SK-N-SH treated with all-trans-retinoic acid at 6 μM for 48 hours (cell line): ENCODE measurements at regions not wholly inside any gene's neighbourhood (a gene's known extent, or its start where the extent isn't known, plus 50 kb on each side); places are given as distances from the start of the nearest gene placed in this dataset.

Source experiments
- ESRRG ChIP-seq: fragments of 250-450 bp; sonication (Bioruptor Pico); IDR thresholded peaks from 2 replicates; pipeline ENCODE4 v1.6.1; 2021; ENCODE audit warnings: mild to moderate bottlenecking
- GLIS3 ChIP-seq: fragments of 250-450 bp; sonication (Bioruptor Pico); IDR thresholded peaks from 2 replicates; pipeline ENCODE4 v1.5.0; 2020; ENCODE audit warnings: mild to moderate bottlenecking, moderate library complexity
- ISL1 ChIP-seq: fragments of 250-450 bp; sonication (Bioruptor Pico); IDR thresholded peaks from 2 replicates; pipeline ENCODE4 v2.1.2; 2022; ENCODE audit warnings: mild to moderate bottlenecking, moderate library complexity
- PATZ1 ChIP-seq: fragments of 250-450 bp; sonication (Bioruptor Pico); IDR thresholded peaks from 2 replicates; pipeline ENCODE4 v1.8.0; 2020; ENCODE audit warnings: mild to moderate bottlenecking, moderate library complexity, borderline replicate concordance
- PPARA ChIP-seq: fragments of 250-450 bp; sonication (Bioruptor Pico); IDR thresholded peaks from 2 replicates; pipeline ENCODE4 v1.5.0; 2020; ENCODE audit warnings: mild to moderate bottlenecking, borderline replicate concordance
- RARB ChIP-seq: fragments of 250-450 bp; sonication (Bioruptor Pico); IDR thresholded peaks from 2 replicates; pipeline ENCODE4 v1.8.0; 2021; ENCODE audit warnings: mild to moderate bottlenecking, moderate library complexity
- SNAI2 ChIP-seq: fragments of 250-450 bp; sonication (Bioruptor Pico); IDR thresholded peaks from 2 replicates; pipeline ENCODE4 v1.5.0; 2020; ENCODE audit warnings: mild to moderate bottlenecking, moderate library complexity
- TCF4 ChIP-seq: fragments of 250-450 bp; sonication (Bioruptor Pico); IDR thresholded peaks from 2 replicates; pipeline ENCODE4 v1.8.0; 2021; ENCODE audit warnings: mild to moderate bottlenecking, moderate library complexity, borderline replicate concordance
- TSHZ2 ChIP-seq: fragments of 250-450 bp; sonication (Bioruptor Pico); IDR thresholded peaks from 2 replicates; pipeline ENCODE4 v1.5.0; 2020; ENCODE audit warnings: mild to moderate bottlenecking, moderate library complexity
- ZC3H10 ChIP-seq: fragments of 250-450 bp; sonication (Bioruptor Pico); IDR thresholded peaks from 2 replicates; pipeline ENCODE4 v1.5.1; 2021; ENCODE audit warnings: mild to moderate bottlenecking, moderate library complexity
- ZFP30 ChIP-seq: fragments of 450-650 bp; formaldehyde crosslinking; IDR thresholded peaks from 2 replicates; pipeline ENCODE4 v1.5.0; 2022; ENCODE audit warnings: mild to moderate bottlenecking, moderate library complexity
- TF ChIP-seq, protein P1 (sequence below): fragments of 250-450 bp; sonication (Bioruptor Pico); IDR thresholded peaks from 2 replicates; pipeline ENCODE4 v1.8.0; 2021; ENCODE audit warnings: low read depth, mild to moderate bottlenecking, moderate library complexity, borderline replicate concordance

DNA sequence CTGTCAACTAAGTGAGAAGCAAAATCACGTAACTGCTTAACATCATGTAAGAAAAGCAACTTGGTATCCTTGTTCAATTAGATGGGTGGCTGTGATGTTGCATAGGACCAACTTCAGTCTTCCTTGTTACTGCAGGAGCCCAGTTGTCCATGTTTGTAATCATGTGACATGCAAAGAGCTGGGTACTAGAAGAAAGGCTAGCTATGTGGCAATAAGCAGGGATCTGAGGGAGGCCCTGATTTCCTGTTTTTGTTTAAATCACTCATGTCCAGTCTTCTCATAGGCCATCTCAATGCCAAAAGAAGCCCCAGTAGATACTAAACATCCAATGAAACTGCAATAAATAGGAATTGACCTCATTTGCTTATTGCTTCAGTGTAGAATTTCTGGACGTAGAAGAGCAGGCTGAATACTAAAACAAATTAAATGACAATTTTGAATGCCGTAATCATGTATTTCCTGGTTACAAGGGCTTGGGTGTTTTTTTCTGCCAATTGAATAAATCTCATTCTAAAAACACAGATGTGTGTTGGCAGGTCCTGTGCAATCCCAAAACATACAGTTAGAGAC is 140.8 kb upstream of the ARHGAP20 start:
- TF ChIP-seq ZFP30 (CRISPR knock-in tag) (no peak), PATZ1 (CRISPR knock-in tag) (no peak), RARB (CRISPR knock-in tag) (no peak), TSHZ2 (CRISPR knock-in tag) (no peak), TCF4 (CRISPR knock-in tag) (no peak), SNAI2 (CRISPR knock-in tag) (no peak), GLIS3 (CRISPR knock-in tag) (no peak), ISL1 (CRISPR knock-in tag) (no peak), PPARA (CRISPR knock-in tag) (no peak), ESRRG (CRISPR knock-in tag) (no peak), ZC3H10 (CRISPR knock-in tag) (no peak)
- TF ChIP-seq, protein P1, sequence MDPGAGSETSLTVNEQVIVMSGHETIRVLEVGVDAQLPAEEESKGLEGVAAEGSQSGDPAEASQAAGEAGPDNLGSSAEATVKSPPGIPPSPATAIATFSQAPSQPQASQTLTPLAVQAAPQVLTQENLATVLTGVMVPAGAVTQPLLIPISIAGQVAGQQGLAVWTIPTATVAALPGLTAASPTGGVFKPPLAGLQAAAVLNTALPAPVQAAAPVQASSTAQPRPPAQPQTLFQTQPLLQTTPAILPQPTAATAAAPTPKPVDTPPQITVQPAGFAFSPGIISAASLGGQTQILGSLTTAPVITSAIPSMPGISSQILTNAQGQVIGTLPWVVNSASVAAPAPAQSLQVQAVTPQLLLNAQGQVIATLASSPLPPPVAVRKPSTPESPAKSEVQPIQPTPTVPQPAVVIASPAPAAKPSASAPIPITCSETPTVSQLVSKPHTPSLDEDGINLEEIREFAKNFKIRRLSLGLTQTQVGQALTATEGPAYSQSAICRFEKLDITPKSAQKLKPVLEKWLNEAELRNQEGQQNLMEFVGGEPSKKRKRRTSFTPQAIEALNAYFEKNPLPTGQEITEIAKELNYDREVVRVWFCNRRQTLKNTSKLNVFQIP (CRISPR knock-in tag): no peak
